Peyer's patch (tissue), 4 donors: ENCODE measurements at regions not wholly inside any gene's neighbourhood (a gene's known extent, or its start where the extent isn't known, plus 50 kb on each side); places are given as distances from the start of the nearest gene placed in this dataset.

Experiments used
- DNase-seq, 3 donors: peaks; one replicate each; pipeline ENCODE4 v3.0.0-alpha.2; 2017 to 2019
- H3K27ac ChIP-seq, 4 donors: fragments of 200-600 bp; sonication (generic); one replicate each; pipeline ENCODE4 v1.5.1; 2016 to 2019
- H3K27me3 ChIP-seq, 2 donors: fragments of 200-600 bp; sonication (generic); one replicate each; pipeline ENCODE4 v1.5.1; 2019
- H3K36me3 ChIP-seq, 3 donors: fragments of 200-600 bp; sonication (generic); one replicate each; pipeline ENCODE4 v1.5.1; 2016 to 2019
- H3K4me1 ChIP-seq, 4 donors: fragments of 200-600 bp; sonication (generic); one replicate each; pipeline ENCODE4 v1.5.1; 2016 to 2019
- H3K4me3 ChIP-seq, 4 donors: fragments of 200-600 bp; sonication (generic); 1 replicate in 3 of 4; 2 replicates in 1 of 4; pipeline ENCODE4 v1.5.1; 2016 to 2019; ENCODE audit warnings: mild to moderate bottlenecking in 1 of 4
- H3K9me3 ChIP-seq, 4 donors: fragments of 200-600 bp; sonication (generic); one replicate each; pipeline ENCODE4 v1.5.1; 2016 to 2019; ENCODE audit warnings: mild to moderate bottlenecking in 1 of 4
- POLR2A ChIP-seq, 2 donors: fragments of 450-650 bp; IDR thresholded peaks; one replicate each; pipeline ENCODE4 v1.5.1; 2017; ENCODE audit warnings: antibody characterized with exemption in 2 of 2, mild to moderate bottlenecking in 2 of 2, moderate library complexity in 2 of 2
- TF ChIP-seq, protein P1 (sequence below), 6 experiments: fragments of 450-650 bp in 4 of 6; fragments of 200-600 bp in 2 of 6; sonication (generic) in 1 of 6; IDR thresholded peaks; one replicate each; pipeline ENCODE4 v1.5.1; 2017 to 2019; ENCODE audit warnings: antibody characterized with exemption in 6 of 6, mild to moderate bottlenecking in 3 of 6, moderate library complexity in 1 of 6

DNA sequence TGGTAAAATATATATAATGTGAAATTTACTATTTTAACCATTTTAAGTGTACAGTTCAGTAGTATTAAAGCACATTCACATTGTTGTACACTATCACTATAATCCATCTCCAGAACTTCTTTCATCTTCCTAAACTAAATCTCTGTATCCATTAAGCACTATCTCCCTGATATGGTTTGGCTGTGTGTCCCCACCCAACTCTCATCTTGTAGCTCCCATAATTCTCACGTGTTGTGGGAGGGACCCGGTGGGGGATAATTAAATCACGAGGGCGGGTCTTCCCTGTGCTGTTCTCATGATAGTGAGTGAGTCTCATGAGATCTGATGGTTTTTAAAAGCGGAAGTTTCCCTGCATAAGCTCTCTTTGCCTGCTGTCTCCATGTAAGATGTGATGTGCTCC, 178.9 kb upstream of the NABP1 start:
- TF ChIP-seq, protein P1, sequence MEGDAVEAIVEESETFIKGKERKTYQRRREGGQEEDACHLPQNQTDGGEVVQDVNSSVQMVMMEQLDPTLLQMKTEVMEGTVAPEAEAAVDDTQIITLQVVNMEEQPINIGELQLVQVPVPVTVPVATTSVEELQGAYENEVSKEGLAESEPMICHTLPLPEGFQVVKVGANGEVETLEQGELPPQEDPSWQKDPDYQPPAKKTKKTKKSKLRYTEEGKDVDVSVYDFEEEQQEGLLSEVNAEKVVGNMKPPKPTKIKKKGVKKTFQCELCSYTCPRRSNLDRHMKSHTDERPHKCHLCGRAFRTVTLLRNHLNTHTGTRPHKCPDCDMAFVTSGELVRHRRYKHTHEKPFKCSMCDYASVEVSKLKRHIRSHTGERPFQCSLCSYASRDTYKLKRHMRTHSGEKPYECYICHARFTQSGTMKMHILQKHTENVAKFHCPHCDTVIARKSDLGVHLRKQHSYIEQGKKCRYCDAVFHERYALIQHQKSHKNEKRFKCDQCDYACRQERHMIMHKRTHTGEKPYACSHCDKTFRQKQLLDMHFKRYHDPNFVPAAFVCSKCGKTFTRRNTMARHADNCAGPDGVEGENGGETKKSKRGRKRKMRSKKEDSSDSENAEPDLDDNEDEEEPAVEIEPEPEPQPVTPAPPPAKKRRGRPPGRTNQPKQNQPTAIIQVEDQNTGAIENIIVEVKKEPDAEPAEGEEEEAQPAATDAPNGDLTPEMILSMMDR (IDR thresholded peaks at IDR 0.05), result no peak
- TF ChIP-seq POLR2A (IDR thresholded peaks at IDR 0.05), result no peak
- no peaks in the 10 kb centered on the region for H3K4me1 ChIP-seq
- no peaks in the 10 kb centered on the region for H3K36me3 ChIP-seq
- no peak for DNase-seq
- no peaks in the 10 kb centered on the region for H3K27me3 ChIP-seq
- H3K4me3 ChIP-seq, result no peak overlapping the region
- H3K9me3 ChIP-seq, result no peaks in the 10 kb centered on the region
- H3K27ac ChIP-seq, result no peak overlapping the region

DNA sequence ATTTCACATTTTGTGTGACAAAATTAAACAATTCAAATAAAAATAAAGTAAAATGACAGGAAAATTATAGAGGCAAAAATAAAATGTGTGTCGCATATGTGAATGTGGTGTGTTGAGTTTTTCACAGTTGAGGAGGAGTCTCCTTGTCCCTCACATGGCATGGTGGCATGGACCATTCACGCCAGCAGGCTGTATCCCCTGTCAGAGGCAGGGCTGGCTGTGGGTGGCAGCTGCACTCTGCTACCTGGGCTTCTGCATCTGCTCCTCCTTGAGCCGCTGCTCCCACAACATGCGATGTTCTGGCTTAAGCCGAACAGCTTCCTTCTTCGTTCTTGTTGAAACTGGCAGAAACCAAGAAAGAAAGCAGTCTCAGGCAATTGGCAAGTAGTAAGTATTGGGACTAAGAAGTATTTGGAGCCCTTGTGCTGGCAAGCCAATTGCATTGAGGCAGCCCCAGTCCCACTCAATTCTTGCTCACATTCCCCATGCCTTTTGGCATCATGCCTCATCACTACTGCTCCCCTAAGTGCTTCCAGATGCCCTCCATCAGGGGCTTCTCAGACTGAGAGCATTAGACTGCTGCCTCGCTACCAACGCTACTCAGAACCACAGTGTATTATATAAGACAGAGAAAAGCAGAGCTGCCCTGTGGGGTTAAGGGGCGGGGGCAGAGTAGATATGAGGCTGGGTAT, 177.9 kb upstream of the NABP1 start:
- Histone ChIP-seq H3K27ac (no peak overlapping the region), H3K4me1 (no peaks in the 10 kb centered on the region), H3K4me3 (no peak overlapping the region), H3K27me3 (no peaks in the 10 kb centered on the region), H3K9me3 (no peaks in the 10 kb centered on the region), H3K36me3 (no peaks in the 10 kb centered on the region)
- no peak for DNase-seq
- TF ChIP-seq, protein P1 (IDR thresholded peaks at IDR 0.05), result no peak
- TF ChIP-seq POLR2A (IDR thresholded peaks at IDR 0.05), result no peak

DNA sequence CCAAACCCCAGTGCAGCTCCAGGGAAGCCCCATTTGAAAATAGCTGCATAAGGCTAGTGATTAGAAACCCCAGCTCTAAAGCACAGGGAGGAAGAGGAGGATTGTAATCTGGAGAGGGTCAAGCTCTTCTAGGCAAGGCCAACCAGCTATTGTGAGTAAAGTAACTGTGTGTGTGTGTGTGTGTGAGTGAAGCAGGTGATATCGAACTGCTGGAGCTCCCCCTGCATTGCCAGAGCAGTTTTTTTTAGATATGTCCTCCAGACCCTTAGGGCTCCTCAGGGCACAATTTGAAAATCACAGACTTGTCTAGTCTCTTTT, 177.4 kb upstream of the NABP1 start:
- Histone ChIP-seq H3K9me3 (no peaks in the 10 kb centered on the region), H3K27ac (no peak overlapping the region), H3K27me3 (no peaks in the 10 kb centered on the region), H3K4me1 (no peaks in the 10 kb centered on the region), H3K4me3 (no peak overlapping the region), H3K36me3 (no peaks in the 10 kb centered on the region)
- no peak for DNase-seq
- TF ChIP-seq POLR2A (IDR thresholded peaks at IDR 0.05), result no peak
- TF ChIP-seq, protein P1 (IDR thresholded peaks at IDR 0.05), result no peak

DNA sequence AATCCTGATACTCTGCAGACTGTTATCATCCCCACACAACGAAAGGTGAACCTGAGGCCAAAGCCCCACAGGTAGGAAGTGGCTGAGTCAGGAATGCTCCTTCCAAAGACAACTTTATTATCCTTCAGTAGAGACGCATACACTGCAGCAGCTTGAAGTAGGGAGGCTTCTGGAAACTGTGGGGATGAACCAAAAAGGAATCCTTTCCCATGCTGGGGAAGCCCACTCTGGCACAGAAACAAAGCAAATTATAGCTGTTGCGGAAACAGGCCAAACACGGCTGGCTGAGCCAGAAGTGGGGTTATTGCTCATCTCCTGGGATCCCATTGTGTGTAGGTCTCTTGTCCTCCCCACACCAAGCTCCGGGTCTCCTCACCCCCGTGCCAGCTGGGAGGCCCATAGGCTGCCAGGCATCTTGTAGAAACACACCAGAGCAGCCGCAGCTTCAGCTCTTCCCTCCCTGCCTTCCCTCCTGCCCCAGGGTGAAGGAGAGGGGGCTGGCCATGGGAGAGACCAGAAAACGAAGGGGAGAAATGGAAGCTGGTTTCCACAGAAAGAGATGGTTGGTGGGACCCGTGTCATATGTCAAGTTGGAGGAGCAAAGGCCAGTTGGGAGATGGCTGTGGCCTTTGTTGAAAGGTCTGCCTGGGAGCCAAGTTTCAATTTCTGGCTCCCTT, 176.9 kb upstream of the NABP1 start:
- Histone ChIP-seq H3K36me3 (no peaks in the 10 kb centered on the region), H3K27ac (no peak overlapping the region), H3K4me1 (no peaks in the 10 kb centered on the region), H3K4me3 (no peak overlapping the region), H3K9me3 (no peaks in the 10 kb centered on the region), H3K27me3 (no peaks in the 10 kb centered on the region)
- no peak for DNase-seq
- no peak for TF ChIP-seq POLR2A (IDR thresholded peaks at IDR 0.05)
- TF ChIP-seq, protein P1 (IDR thresholded peaks at IDR 0.05), result no peak

DNA sequence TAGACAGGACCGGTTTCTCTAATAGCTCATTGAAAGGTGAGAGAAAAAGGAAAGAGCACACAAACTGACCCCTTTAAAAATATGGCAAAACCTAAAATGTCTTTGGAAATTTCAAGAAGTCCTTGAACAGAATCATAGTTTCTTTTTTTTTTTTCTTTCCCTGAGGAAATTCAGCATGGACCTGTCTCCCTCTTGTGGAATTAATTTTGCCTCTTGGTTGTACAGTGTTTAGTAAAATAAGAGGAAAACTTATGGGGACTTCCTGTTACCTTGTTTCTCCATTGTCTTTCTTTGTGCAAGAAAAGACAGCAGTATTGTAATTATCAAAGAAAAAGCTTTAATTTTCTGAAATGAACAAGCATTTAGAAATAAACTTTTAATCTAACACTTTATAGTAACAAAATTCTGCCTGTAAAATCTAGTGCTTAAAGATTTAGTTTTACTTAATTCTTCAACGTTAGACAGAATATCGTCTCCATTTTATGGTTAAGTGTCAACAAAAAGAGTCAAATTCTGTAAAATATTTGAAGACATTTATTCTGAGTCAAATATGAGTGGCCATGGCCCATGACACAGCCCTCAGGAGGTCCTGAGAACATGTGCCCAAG, 176.3 kb upstream of the NABP1 start:
- DNase-seq, result no peak
- H3K36me3 ChIP-seq, result no peaks in the 10 kb centered on the region
- H3K27ac ChIP-seq, result no peak overlapping the region
- H3K9me3 ChIP-seq, result no peaks in the 10 kb centered on the region
- no peaks in the 10 kb centered on the region for H3K27me3 ChIP-seq
- no peaks in the 10 kb centered on the region for H3K4me1 ChIP-seq
- no peak for TF ChIP-seq POLR2A (IDR thresholded peaks at IDR 0.05)
- TF ChIP-seq, protein P1 (IDR thresholded peaks at IDR 0.05), result peak in 4 of 6 experiments; percentile 38 to 75 (median 74)
- H3K4me3 ChIP-seq, result no peak overlapping the region
